ENCODE measurements at regions not wholly inside any gene's neighbourhood (a gene's known extent, or its start where the extent isn't known, plus 50 kb on each side); places are given as distances from the start of the nearest gene placed in this dataset.

GRCh38 chr5:74285675-74286280, 354.8 kb downstream of the ENC1 start:
- Histone ChIP-seq H3K27me3 (ENCODE audit: insufficient read depth, low read length) (no peaks in the 10 kb centered on the region), H3K36me3 (ENCODE audit: insufficient read depth, low read length) (no peaks in the 10 kb centered on the region), H2AFZ (ENCODE audit: low read depth, low read length) (no peak overlapping the region), H3K4me1 (ENCODE audit: insufficient read depth, low read length) (peaks cover 11% of the 10 kb centered on the region), H3K4me3 (ENCODE audit: low read length) (no peak overlapping the region), H3K9me3 (ENCODE audit: low read length) (no peaks in the 10 kb centered on the region)

GRCh38 chr5:74282490-74282889, 358.0 kb downstream of the ENC1 start:
- Histone ChIP-seq H3K4me3 (ENCODE audit: low read length) (no peak overlapping the region), H3K4me1 (ENCODE audit: insufficient read depth, low read length) (peaks cover 11% of the 10 kb centered on the region), H2AFZ (ENCODE audit: low read depth, low read length) (no peak overlapping the region), H3K27me3 (ENCODE audit: insufficient read depth, low read length) (no peaks in the 10 kb centered on the region), H3K9me3 (ENCODE audit: low read length) (no peaks in the 10 kb centered on the region), H3K36me3 (ENCODE audit: insufficient read depth, low read length) (no peaks in the 10 kb centered on the region)

- Histone ChIP-seq H2AFZ (ENCODE audit: low read depth, low read length) (no peak overlapping the region), H3K27me3 (ENCODE audit: insufficient read depth, low read length) (no peaks in the 10 kb centered on the region), H3K4me3 (ENCODE audit: low read length) (no peak overlapping the region), H3K4me1 (ENCODE audit: insufficient read depth, low read length) (peaks cover 11% of the 10 kb centered on the region), H3K36me3 (ENCODE audit: insufficient read depth, low read length) (no peaks in the 10 kb centered on the region), H3K9me3 (ENCODE audit: low read length) (no peaks in the 10 kb centered on the region)
Measured at GRCh38 chr5:74281166-74281565, 359.4 kb downstream of the ENC1 start.

- Histone ChIP-seq H3K36me3 (ENCODE audit: insufficient read depth, low read length) (no peaks in the 10 kb centered on the region), H3K9me3 (ENCODE audit: low read length) (no peaks in the 10 kb centered on the region), H3K4me1 (ENCODE audit: insufficient read depth, low read length) (peaks cover 4% of the 10 kb centered on the region), H2AFZ (ENCODE audit: low read depth, low read length) (no peak overlapping the region), H3K27me3 (ENCODE audit: insufficient read depth, low read length) (no peaks in the 10 kb centered on the region), H3K4me3 (ENCODE audit: low read length) (no peak overlapping the region)
Measured at GRCh38 chr5:74280306-74280705, 360.2 kb downstream of the ENC1 start.

- Histone ChIP-seq H3K4me1 (ENCODE audit: insufficient read depth, low read length) (peaks cover 4% of the 10 kb centered on the region), H3K36me3 (ENCODE audit: insufficient read depth, low read length) (no peaks in the 10 kb centered on the region), H3K9me3 (ENCODE audit: low read length) (no peaks in the 10 kb centered on the region), H2AFZ (ENCODE audit: low read depth, low read length) (no peak overlapping the region), H3K4me3 (ENCODE audit: low read length) (no peak overlapping the region), H3K27me3 (ENCODE audit: insufficient read depth, low read length) (no peaks in the 10 kb centered on the region)
Measured at GRCh38 chr5:74279244-74279643, 361.3 kb downstream of the ENC1 start.

- Histone ChIP-seq H2AFZ (ENCODE audit: low read depth, low read length) (no peak overlapping the region), H3K4me1 (ENCODE audit: insufficient read depth, low read length) (peaks cover 14% of the 10 kb centered on the region), H3K36me3 (ENCODE audit: insufficient read depth, low read length) (no peaks in the 10 kb centered on the region), H3K27me3 (ENCODE audit: insufficient read depth, low read length) (no peaks in the 10 kb centered on the region), H3K9me3 (ENCODE audit: low read length) (no peaks in the 10 kb centered on the region), H3K4me3 (ENCODE audit: low read length) (no peak overlapping the region)
Measured at GRCh38 chr5:74277418-74277817, 363.1 kb downstream of the ENC1 start.

- no peaks in the 10 kb centered on the region for H3K9me3 ChIP-seq (ENCODE audit: low read length)
- no peak overlapping the region for H2AFZ ChIP-seq (ENCODE audit: low read depth, low read length)
- no peaks in the 10 kb centered on the region for H3K27me3 ChIP-seq (ENCODE audit: insufficient read depth, low read length)
- H3K4me3 ChIP-seq (ENCODE audit: low read length): no peak overlapping the region
- H3K36me3 ChIP-seq (ENCODE audit: insufficient read depth, low read length): no peaks in the 10 kb centered on the region
- peaks cover 25% of the 10 kb centered on the region for H3K4me1 ChIP-seq (ENCODE audit: insufficient read depth, low read length)
Measured at GRCh38 chr5:74275171-74275992, 365.1 kb downstream of the ENC1 start.

- H3K4me1 ChIP-seq (ENCODE audit: insufficient read depth, low read length): peaks cover 32% of the 10 kb centered on the region
- no peak overlapping the region for H3K4me3 ChIP-seq (ENCODE audit: low read length)
- H3K27me3 ChIP-seq (ENCODE audit: insufficient read depth, low read length): no peaks in the 10 kb centered on the region
- no peak overlapping the region for H2AFZ ChIP-seq (ENCODE audit: low read depth, low read length)
- no peaks in the 10 kb centered on the region for H3K36me3 ChIP-seq (ENCODE audit: insufficient read depth, low read length)
- no peaks in the 10 kb centered on the region for H3K9me3 ChIP-seq (ENCODE audit: low read length)
Measured at GRCh38 chr5:74274326-74274725, 366.2 kb downstream of the ENC1 start.

DNA sequence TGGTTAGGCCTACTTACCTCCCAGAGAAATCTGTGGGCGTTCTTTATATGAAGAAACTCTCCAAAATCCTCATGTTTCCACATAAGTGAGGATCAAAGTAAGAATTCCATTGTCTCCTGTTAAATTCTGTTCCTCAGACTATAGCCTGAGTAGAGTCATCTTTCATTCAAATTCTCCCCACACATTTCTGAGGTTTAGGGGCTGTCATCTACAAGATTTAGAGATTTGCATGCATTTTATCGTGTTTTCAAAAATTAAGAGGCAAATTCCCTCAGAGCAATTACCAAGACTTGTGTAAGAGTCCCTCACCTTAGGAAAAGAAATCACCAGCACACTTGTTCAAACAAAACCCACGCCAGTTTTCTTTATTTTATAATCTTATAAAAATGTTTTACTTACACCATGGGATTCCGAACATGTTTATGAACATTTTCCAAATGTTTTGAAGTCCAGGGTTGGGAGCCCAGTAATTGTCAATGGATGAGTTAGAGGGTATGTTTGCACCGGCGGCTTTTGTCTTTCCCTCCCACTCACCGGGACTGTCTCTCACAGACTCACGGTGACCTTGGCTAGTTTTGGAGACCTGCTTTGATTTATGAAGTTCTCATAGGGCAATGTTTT, 367.6 kb downstream of the ENC1 start:
- peaks cover 32% of the 10 kb centered on the region for H3K4me1 ChIP-seq (ENCODE audit: insufficient read depth, low read length)
- H3K36me3 ChIP-seq (ENCODE audit: insufficient read depth, low read length): no peaks in the 10 kb centered on the region
- H3K4me3 ChIP-seq (ENCODE audit: low read length): no peak overlapping the region
- H3K27me3 ChIP-seq (ENCODE audit: insufficient read depth, low read length): no peaks in the 10 kb centered on the region
- H3K9me3 ChIP-seq (ENCODE audit: low read length): no peaks in the 10 kb centered on the region
- no peak overlapping the region for H2AFZ ChIP-seq (ENCODE audit: low read depth, low read length)

DNA sequence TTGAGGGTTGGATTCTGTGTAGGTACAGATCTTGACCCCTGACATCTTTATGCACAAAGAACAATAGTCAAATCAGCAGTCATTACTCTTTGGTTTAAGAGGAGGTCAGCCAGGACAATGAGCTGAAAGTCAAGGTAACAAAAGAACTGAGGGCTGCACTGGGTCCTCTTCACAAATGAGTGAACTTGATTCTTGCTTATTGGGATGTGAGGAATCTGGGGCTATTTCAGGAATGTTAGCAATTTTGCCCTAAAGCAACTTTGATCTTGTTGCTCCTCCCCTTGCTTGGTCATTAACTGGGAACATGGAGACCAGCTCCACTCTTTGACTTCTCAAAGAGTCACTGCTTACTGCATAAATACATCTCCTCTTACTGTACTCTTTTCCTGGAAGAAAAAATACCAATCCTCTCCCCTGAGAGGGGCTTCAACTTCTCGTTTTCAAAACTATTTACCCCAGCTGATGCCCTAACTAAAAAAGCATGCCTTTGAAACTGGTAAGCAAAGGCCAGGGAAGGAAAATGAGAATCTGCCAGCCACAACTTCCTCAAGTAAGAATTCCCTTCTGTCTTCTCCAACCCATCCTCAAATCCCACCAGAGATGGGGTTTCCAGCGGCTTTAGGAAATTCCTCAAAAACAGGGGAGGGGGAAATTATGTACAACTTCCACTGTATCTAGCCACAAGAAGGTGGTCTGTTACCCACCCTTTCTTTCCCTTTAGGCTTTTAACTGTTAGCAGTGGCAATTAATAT, 368.3 kb downstream of the ENC1 start:
- H2AFZ ChIP-seq (ENCODE audit: low read depth, low read length): no peak overlapping the region
- H3K4me1 ChIP-seq (ENCODE audit: insufficient read depth, low read length): peaks cover 32% of the 10 kb centered on the region
- H3K4me3 ChIP-seq (ENCODE audit: low read length): no peak overlapping the region
- no peaks in the 10 kb centered on the region for H3K27me3 ChIP-seq (ENCODE audit: insufficient read depth, low read length)
- H3K9me3 ChIP-seq (ENCODE audit: low read length): no peaks in the 10 kb centered on the region
- H3K36me3 ChIP-seq (ENCODE audit: insufficient read depth, low read length): no peaks in the 10 kb centered on the region

GRCh38 chr5:74268297-74268696, 372.2 kb downstream of the ENC1 start:
- Histone ChIP-seq H3K4me1 (ENCODE audit: insufficient read depth, low read length) (peaks cover 30% of the 10 kb centered on the region), H3K27me3 (ENCODE audit: insufficient read depth, low read length) (no peaks in the 10 kb centered on the region), H3K9me3 (ENCODE audit: low read length) (no peaks in the 10 kb centered on the region)

DNA sequence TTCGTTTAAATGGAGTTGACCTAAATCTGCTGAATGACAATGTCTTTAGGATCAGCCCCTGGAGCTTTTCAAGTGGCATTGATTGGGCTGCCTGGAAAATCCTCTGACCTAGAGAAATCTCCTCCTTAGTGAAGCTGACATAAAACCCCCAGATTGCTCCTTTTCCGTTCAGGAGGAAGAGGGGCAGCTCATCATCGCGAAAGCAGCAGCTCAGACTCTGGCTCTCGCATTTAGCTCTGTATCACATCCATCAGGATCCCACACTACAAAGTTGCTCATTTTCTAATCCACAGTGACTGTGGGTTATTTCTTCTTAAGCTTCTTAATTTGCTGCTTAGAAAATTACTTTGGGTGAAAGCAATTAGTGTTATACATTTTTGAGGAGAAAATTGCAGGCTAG, 373.7 kb downstream of the ENC1 start:
- Histone ChIP-seq H3K27me3 (ENCODE audit: insufficient read depth, low read length) (no peaks in the 10 kb centered on the region), H3K36me3 (ENCODE audit: insufficient read depth, low read length) (no peaks in the 10 kb centered on the region), H3K4me3 (ENCODE audit: low read length) (no peak overlapping the region), H2AFZ (ENCODE audit: low read depth, low read length) (no peak overlapping the region), H3K9me3 (ENCODE audit: low read length) (no peaks in the 10 kb centered on the region), H3K4me1 (ENCODE audit: insufficient read depth, low read length) (peaks cover 16% of the 10 kb centered on the region)

More at GRCh38 chr5:74268297-74268696, 372.2 kb downstream of the ENC1 start:
- Histone ChIP-seq H3K4me3 (ENCODE audit: low read length) (no peak overlapping the region), H2AFZ (ENCODE audit: low read depth, low read length) (no peak overlapping the region), H3K36me3 (ENCODE audit: insufficient read depth, low read length) (no peaks in the 10 kb centered on the region)

- no peaks in the 10 kb centered on the region for H3K36me3 ChIP-seq (ENCODE audit: insufficient read depth, low read length)
- no peak overlapping the region for H2AFZ ChIP-seq (ENCODE audit: low read depth, low read length)
- H3K4me3 ChIP-seq (ENCODE audit: low read length): no peak overlapping the region
- no peaks in the 10 kb centered on the region for H3K9me3 ChIP-seq (ENCODE audit: low read length)
- H3K4me1 ChIP-seq (ENCODE audit: insufficient read depth, low read length): peaks cover 9% of the 10 kb centered on the region
- no peaks in the 10 kb centered on the region for H3K27me3 ChIP-seq (ENCODE audit: insufficient read depth, low read length)
Measured at GRCh38 chr5:74266132-74266531, 374.4 kb downstream of the ENC1 start.

Data from neuron (in vitro differentiated cells).